ENCODE measurements at regions not wholly inside any gene's neighbourhood (a gene's known extent, or its start where the extent isn't known, plus 50 kb on each side); places are given as distances from the start of the nearest gene placed in this dataset.

GRCh38 chr2:5389740-5390139 lies 302.4 kb upstream of the SOX11 start:
- TF ChIP-seq CTCF (IDR thresholded peaks at IDR 0.05), result no peak
- TF ChIP-seq POLR2AphosphoS5 (IDR thresholded peaks at IDR 0.05), result no peak
- no peak for TF ChIP-seq POLR2A (IDR thresholded peaks at IDR 0.05)

Data from breast epithelium (tissue), 3 donors.